ENCODE measurements at regions not wholly inside any gene's neighbourhood (a gene's known extent, or its start where the extent isn't known, plus 50 kb on each side); places are given as distances from the start of the nearest gene placed in this dataset.
"Not testable (repeated sequence)": the region's sequence is repeated elsewhere in the genome, so short reads cannot be mapped to it uniquely, and the experiment has no call there.

DNA sequence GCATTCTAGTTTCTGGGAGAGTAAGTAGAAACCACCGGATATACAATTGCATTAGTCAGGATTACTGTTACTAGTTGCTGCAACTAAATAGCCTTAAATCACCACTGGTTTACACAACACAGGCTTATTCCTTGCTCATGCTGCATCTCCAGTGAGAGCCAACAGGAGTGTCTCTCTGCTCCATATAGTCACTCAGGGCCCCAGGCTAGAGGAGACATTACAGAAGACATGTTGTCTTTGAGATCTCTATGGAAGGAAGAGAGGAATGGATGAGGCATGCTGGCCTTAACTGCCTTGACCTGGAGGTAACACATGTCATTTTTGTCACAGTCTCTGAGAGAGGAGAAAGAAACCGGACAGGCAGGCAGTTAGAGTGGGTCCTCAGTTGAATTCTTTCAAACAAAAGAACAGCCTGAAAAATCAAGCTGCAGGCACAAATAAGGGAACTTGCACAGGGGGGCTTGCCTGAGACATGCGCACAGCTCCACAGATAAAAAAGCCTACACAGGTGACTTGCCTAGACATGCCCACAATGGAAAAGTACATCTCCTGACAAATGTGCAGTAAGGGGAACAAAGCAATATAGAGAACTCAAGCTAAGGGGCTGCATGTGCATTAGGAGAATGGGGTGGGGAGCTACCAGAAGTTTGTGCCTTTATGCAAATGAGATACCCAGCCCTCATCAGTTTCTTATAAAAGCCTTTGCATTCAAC, 348.0 kb downstream of the TYW1 start:
- Mint-ChIP-seq H3K27ac (no peak overlapping the region), H3K27me3 (no peaks in the 10 kb centered on the region)
- ATAC-seq: no peak

DNA sequence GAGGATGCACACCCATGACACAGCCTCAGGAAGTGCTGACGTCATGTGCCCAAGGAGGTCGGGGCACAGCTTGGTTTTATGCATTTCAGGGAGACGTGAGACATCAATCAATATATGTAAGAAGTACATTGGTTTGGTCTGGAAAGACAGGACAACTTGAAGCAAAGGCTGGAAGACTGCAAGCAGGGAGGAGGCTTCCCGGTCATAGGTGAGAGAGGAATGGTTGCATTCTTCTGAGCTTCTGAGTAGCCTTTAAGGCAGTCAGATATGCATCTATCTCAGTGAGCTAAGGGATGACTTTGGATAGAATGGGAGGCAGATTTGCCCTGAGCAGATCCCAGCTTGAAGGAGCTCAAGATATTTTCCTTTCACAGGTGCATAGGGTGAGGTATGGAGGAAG, 349.5 kb downstream of the TYW1 start:
- ATAC-seq (no peak), DNase-seq (no peak)
- no peaks in the 10 kb centered on the region for H3K4me1 Mint-ChIP-seq

More for the DNA sequence above, 348.0 kb downstream of the TYW1 start:
- H3K4me3 Mint-ChIP-seq: no peak overlapping the region
- peaks cover 27% of the 10 kb centered on the region for H3K36me3 Mint-ChIP-seq (ENCODE audit: low read depth)
- H3K9me3 Mint-ChIP-seq: peaks cover 4% of the 10 kb centered on the region
- DNase-seq: no peak
- no peaks in the 10 kb centered on the region for H3K4me1 Mint-ChIP-seq

DNA sequence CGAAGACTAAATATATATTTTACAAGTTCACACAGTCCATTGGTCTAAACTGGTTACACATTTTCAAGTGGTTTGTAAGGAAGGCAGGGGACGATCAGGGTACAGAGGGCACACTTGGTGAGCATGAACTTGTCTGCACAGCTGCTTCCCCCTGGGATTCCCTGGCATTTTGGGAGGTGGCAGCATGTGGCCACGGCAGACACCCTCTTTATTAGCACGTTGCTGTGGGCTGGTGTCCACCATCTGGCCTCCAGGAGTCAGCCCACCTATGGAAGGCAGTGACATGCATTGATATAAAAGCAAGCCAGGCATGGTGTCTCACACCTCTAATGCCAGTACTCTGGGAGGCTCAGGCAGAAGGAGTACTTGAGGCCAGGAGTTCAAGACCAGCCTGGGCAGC, 350.2 kb downstream of the TYW1 start:
- peaks cover 23% of the 10 kb centered on the region for H3K36me3 Mint-ChIP-seq (ENCODE audit: low read depth)
- no peak for DNase-seq
- H3K4me3 Mint-ChIP-seq: no peak overlapping the region
- H3K27ac Mint-ChIP-seq: no peak overlapping the region
- no peaks in the 10 kb centered on the region for H3K4me1 Mint-ChIP-seq
- ATAC-seq: no peak
- H3K9me3 Mint-ChIP-seq: peaks cover 4% of the 10 kb centered on the region
- no peaks in the 10 kb centered on the region for H3K27me3 Mint-ChIP-seq

More for the DNA sequence above, 349.5 kb downstream of the TYW1 start:
- H3K4me3 Mint-ChIP-seq: no peak overlapping the region
- H3K36me3 Mint-ChIP-seq (ENCODE audit: low read depth): peaks cover 23% of the 10 kb centered on the region
- no peak overlapping the region for H3K27ac Mint-ChIP-seq
- H3K27me3 Mint-ChIP-seq: no peaks in the 10 kb centered on the region
- peaks cover 4% of the 10 kb centered on the region for H3K9me3 Mint-ChIP-seq

DNA sequence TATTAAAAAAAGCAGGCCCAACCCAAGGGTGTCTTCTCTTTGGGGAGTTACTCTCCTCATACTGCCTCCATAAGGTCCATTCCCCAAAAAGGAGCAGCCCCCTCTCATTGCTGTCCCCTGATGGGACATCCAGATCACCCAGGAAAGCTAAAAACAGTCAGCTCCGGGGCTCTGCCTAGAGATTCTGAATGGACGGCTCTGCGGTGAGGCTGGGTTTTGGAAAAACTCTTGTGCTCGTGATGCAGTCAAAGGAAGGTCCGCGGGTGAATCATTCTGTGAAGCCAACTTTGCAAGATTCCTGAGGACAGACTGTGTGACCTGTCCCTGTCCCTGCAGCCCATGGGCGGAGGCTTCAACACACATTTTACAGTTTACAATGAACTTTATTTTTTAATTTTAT, 351.5 kb downstream of the TYW1 start:
- no peaks in the 10 kb centered on the region for H3K4me1 Mint-ChIP-seq
- H3K27me3 Mint-ChIP-seq: no peaks in the 10 kb centered on the region
- no peak for DNase-seq
- H3K9me3 Mint-ChIP-seq: peaks cover 4% of the 10 kb centered on the region
- ATAC-seq: no peak
- no peak overlapping the region for H3K27ac Mint-ChIP-seq
- H3K4me3 Mint-ChIP-seq: no peak overlapping the region
- peaks cover 16% of the 10 kb centered on the region for H3K36me3 Mint-ChIP-seq (ENCODE audit: low read depth)

DNA sequence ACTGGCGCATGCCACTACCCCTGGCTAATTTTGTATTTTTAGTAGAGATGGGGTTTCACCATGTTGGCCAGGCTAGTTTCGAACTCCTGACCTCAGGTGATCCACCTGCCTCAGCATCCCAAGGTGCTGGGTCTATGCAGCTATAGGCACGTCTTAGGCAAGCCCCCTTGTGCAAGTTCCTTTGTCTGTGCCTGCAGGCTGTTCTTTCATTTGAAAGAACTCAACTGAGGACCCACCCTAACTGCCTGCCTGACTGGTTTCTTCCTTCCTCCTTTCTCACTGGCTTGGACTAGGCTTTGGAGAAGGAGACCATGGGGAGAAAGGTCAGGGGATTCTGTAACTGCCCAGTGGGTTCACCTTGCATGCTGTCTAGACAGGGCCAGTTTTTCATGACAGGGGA, 361.0 kb downstream of the TYW1 start:
- H3K4me3 Mint-ChIP-seq; H3K27ac Mint-ChIP-seq; H3K4me1 Mint-ChIP-seq; DNase-seq; H3K36me3 Mint-ChIP-seq (ENCODE audit: low read depth); H3K27me3 Mint-ChIP-seq; ATAC-seq; H3K9me3 Mint-ChIP-seq: not testable (repeated sequence)

DNA sequence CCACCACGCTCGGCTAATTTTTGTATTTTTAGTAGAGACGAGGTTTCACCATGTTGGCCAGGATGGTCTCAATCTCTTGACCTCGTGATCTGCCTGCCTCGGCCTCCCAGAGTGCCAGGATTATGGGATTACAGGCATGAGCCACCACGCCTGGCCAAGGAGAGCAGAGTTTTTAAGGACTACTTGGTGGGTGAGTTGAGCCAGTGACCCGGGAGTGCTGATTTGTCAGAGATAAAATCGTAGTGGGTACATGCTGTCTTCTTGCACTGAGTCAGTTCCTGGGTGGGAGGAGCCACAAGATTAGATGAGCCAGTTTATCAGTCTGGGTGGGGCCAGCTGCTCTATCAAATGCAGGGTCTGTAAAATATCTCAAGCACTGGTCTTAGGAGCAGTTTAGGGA, 361.7 kb downstream of the TYW1 start:
- not testable (repeated sequence) for ATAC-seq; H3K27ac Mint-ChIP-seq; DNase-seq; H3K36me3 Mint-ChIP-seq (ENCODE audit: low read depth); H3K27me3 Mint-ChIP-seq; H3K4me3 Mint-ChIP-seq; H3K4me1 Mint-ChIP-seq; H3K9me3 Mint-ChIP-seq

DNA sequence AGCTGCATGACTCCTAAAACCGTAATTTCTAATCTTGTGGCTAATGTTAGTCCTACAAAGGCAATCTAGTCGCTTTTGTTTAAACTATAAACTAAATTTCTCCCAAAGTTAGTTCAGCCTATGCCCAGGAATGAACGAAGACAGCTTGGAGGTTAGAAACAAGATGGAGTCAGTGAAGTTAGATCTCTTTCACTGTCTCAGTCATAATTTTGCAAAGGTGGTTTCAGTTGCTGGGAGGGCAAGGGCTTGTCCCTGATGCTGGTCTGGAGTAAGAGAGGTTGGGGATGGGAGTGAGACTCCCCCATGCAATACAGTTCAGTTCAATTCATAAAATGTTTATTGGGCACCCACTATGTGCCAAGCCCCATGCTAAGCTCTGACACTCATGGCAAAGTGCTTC, 362.1 kb downstream of the TYW1 start:
- not testable (repeated sequence) for H3K4me3 Mint-ChIP-seq; H3K27me3 Mint-ChIP-seq; H3K4me1 Mint-ChIP-seq; DNase-seq; H3K27ac Mint-ChIP-seq; H3K9me3 Mint-ChIP-seq; ATAC-seq; H3K36me3 Mint-ChIP-seq (ENCODE audit: low read depth)

DNA sequence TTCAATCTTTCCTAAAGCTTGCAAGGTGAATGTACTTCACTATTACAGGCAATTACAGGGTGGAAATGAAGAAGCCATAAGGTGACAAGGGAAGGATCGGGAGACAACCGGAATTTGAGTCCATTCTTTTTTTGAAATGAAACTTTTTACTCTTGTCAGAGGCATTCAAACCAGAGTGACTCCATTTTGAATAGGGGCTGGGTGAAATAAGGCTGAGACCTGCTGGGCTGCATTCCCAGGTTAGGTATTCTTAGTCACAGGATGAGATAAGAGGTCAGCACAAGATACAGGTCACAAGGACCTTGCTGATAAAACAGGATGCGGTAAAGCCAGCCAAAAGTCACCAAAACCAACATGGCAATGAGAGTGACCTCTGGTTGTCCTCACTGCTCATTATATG, 363.3 kb downstream of the TYW1 start:
- ATAC-seq (no peak), DNase-seq (no peak)
- H3K4me1 Mint-ChIP-seq: no peaks in the 10 kb centered on the region
- H3K9me3 Mint-ChIP-seq: peaks cover 7% of the 10 kb centered on the region
- H3K27me3 Mint-ChIP-seq: no peaks in the 10 kb centered on the region
- H3K36me3 Mint-ChIP-seq (ENCODE audit: low read depth): peaks cover 7% of the 10 kb centered on the region
- no peak overlapping the region for H3K4me3 Mint-ChIP-seq
- H3K27ac Mint-ChIP-seq: no peak overlapping the region

DNA sequence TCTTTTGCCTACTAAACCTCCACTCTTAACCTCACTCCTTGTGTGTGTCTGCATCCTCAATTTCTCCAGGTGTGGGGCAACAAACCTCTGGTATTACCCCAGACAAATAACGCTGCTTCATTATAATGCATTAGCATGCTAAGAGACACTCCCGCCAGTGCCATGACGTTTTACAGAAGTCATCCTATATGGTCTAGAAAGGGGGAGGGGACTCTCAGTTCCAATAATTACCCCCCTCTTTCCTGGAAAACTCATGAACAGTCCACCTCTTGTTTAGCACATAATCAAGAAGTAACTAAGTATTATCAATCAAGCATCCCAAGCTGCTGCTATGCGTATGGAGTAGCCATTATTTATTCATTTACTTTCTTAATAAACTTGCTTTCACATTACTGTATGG, 364.5 kb downstream of the TYW1 start:
- Mint-ChIP-seq H3K27me3 (no peaks in the 10 kb centered on the region), H3K9me3 (peaks cover 7% of the 10 kb centered on the region), H3K4me3 (no peak overlapping the region), H3K36me3 (ENCODE audit: low read depth) (peaks cover 7% of the 10 kb centered on the region), H3K4me1 (no peaks in the 10 kb centered on the region), H3K27ac (no peak overlapping the region)
- DNase-seq (no peak), ATAC-seq (no peak)

DNA sequence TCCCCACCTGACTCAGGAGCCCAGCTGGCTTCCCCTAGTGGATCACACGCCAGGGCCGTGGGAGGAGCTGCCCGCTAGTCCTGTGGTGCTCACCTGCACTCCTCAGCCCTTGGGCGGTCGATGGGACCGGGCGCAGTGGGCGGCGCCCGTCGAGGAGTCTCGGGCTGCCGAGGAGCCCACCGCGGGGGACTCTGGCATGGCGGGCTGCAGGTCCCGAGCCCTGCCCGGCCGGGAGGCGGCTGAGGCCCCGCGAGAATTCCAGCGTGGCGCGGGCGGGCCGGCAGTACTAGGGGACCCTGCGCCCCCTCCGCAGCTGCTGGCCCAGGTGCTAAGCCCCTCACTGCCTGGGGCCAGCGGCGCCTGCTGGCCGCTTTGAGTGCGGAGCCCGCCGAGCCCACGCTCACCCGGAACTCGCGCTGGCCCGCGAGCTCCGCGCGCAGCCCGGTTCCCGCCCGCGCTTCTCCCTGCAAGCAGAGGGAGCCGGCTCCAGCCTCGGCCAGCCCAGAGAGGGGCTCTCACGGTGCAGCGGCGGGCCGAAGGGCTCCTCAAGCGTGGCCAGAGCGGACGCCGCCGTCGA, 367.9 kb downstream of the TYW1 start:
- DNase-seq (no peak), ATAC-seq (no peak)
- no peaks in the 10 kb centered on the region for H3K27me3 Mint-ChIP-seq
- no peaks in the 10 kb centered on the region for H3K4me1 Mint-ChIP-seq
- no peaks in the 10 kb centered on the region for H3K9me3 Mint-ChIP-seq
- no peak overlapping the region for H3K4me3 Mint-ChIP-seq
- H3K27ac Mint-ChIP-seq: no peak overlapping the region
- H3K36me3 Mint-ChIP-seq (ENCODE audit: low read depth): no peaks in the 10 kb centered on the region

DNA sequence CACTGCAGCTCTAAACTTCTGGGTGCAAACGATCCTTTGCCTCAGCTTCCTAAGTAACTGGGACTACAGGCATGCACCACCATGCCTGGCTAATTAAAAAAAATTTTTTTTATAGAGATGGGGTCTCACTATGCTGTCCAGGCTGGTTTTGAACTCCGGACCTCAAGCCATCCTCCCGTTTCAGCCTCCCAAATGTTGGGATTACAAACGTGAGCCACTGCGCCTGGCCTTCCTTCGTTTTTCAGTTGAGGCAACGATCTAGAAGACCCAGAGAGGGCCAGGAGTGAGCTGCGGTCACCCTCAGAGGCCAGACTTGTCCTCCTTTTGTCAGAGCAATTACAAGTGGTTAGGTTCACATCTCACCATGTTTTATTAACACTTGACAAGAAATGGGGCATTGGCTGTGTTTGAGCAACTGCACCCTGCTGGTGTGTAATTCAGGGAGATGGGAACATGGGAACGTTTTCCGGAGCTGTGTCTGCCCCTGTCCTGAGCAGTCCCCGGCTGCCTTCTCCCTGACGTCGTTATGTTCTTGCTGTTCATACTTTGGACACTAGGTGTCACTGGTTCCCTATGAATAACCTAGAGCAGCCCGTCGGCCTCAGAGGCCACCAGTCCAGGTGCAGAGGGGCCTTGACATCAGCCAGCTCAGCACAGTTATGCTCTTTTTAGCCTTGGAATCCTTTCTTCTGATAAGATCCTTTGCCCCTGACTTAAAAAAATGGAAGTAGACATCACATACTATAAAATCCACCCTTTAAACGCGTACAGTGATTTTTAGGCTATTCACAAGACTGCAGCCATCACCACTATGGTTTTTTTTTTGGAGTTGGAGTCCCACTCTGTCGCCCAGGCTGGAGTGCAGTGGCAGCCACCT, 375.0 kb downstream of the TYW1 start:
- Mint-ChIP-seq H3K4me3 (no peak overlapping the region), H3K36me3 (ENCODE audit: low read depth) (no peaks in the 10 kb centered on the region)
- ATAC-seq: peak; percentile 76

DNA sequence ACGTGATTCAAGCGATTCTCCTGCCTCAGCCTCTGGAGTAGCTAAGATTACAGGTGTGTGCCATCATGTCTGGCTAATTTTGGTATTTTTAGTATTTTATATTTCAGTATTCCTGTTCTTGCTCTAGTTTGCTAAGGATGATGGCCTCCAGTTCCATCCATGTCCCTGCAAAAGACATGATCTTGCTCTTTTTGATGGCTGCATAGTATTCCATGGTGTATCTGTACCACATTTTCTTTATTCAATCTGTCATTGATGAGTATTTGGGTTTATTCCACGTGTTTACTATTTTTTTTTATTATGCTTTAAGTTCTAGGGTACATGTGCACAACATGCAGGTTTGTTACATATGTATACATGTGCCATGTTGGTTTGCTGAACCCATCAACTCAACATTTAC, 376.8 kb downstream of the TYW1 start:
- not testable (repeated sequence) for ATAC-seq; H3K36me3 Mint-ChIP-seq (ENCODE audit: low read depth); H3K4me1 Mint-ChIP-seq; DNase-seq; H3K27ac Mint-ChIP-seq; H3K4me3 Mint-ChIP-seq; H3K9me3 Mint-ChIP-seq
- peaks cover 16% of the 10 kb centered on the region for H3K27me3 Mint-ChIP-seq

More for the DNA sequence above, 375.0 kb downstream of the TYW1 start:
- DNase-seq: peak; percentile 50
- Mint-ChIP-seq H3K27ac (no peak overlapping the region), H3K27me3 (peaks cover 16% of the 10 kb centered on the region), H3K9me3 (peaks cover 6% of the 10 kb centered on the region), H3K4me1 (no peaks in the 10 kb centered on the region)

DNA sequence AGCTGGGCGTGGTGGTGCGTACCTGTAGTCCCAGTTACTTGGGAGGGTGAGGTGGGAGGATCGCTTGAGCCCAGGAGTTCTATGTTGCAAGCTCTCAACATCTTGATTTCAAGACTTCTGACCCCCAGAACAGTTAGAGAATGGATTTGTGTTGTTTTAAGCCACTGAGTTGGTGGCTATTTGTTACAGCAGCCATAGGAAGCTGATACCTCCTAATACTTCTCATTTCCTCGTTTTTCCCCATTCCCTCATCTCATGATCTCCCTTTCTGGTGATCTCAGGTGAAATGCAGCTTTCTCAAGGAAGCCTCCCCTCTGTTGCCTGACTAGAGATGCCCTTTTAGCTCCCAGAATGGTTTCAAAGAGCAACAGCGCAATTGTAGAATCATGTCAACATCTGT, 378.8 kb downstream of the TYW1 start:
- Mint-ChIP-seq H3K4me3 (no peak overlapping the region), H3K27me3 (peaks cover 16% of the 10 kb centered on the region), H3K9me3 (peaks cover 6% of the 10 kb centered on the region), H3K27ac (no peak overlapping the region), H3K4me1 (no peaks in the 10 kb centered on the region), H3K36me3 (ENCODE audit: low read depth) (no peaks in the 10 kb centered on the region)
- DNase-seq (no peak), ATAC-seq (no peak)

DNA sequence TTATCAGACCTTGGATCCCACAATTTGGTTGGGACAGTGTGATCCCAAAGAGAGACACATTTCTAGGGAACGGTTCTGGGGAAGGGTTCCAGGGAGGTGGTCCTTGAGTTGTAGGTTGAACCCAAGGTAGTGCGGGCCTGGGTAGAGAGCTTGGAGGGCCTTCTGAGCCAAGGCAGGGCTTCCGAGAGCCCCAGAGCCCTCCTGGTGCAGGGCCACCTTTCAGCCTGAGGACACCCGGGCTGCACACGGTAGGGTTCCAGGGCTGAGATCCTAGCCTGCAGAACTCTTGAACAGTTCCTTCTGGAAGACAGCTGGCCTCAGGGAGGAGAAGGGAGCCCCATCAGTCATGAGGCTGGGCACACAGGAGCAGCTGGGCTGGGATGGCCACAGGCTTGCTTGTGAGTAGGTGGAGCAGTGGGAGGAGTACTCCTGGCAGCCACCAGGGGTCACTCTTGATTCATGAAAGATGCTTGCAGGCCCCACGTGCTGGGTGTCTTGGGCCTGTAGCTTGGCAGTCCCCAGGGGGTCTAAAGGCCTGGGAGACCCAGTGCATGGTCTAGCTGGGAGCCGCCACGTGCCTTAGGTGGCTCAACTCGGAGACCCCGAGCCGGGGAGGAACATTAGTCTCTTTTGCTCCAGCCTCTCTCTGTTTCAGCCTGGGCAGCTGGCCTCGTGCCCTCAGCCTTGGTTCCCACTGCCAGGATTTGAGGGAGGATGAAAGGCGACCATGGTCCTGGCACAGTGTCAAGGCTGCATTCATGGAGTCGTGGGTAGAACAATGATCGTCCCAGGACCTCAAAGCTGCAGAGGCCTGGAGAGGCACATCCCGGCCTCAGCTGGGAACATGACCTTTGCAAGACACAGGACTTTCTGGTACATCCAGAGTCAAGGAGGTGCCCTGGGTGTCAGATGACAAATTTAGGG, 381.6 kb downstream of the TYW1 start:
- DNase-seq (peak; percentile 64), ATAC-seq (peak; percentile 71)
- H3K4me1 Mint-ChIP-seq: no peaks in the 10 kb centered on the region
- no peak overlapping the region for H3K27ac Mint-ChIP-seq
- H3K27me3 Mint-ChIP-seq: peaks cover 7% of the 10 kb centered on the region
- H3K4me3 Mint-ChIP-seq: no peak overlapping the region
- no peaks in the 10 kb centered on the region for H3K36me3 Mint-ChIP-seq (ENCODE audit: low read depth)
- H3K9me3 Mint-ChIP-seq: peaks cover 6% of the 10 kb centered on the region
